ENCODE measurements at regions not wholly inside any gene's neighbourhood (a gene's known extent, or its start where the extent isn't known, plus 50 kb on each side); places are given as distances from the start of the nearest gene placed in this dataset.
A peak's percentile ranks its signal among the peaks of the same experiment; 100 is the strongest.

DNA sequence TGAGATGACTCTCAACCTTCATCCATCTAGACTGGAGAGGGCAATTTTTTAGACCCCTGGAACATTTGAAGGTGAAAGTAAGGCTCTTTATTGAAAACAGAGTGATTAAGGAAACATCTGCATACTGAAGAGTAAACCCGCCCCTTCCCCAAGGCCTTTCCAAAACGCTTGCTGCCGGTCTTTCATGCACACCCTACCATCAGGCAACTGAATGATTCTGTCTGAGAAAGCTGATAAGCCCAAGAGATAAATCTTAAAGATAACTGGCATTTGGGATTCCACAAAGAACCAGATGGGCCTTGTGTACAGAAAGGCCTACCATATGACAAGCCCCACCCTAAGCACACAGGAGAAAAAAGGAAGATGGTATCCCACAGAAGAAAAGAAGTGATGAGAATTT lies 54.4 kb upstream of the PIK3R1 start:
- no peak for DNase-seq

DNA sequence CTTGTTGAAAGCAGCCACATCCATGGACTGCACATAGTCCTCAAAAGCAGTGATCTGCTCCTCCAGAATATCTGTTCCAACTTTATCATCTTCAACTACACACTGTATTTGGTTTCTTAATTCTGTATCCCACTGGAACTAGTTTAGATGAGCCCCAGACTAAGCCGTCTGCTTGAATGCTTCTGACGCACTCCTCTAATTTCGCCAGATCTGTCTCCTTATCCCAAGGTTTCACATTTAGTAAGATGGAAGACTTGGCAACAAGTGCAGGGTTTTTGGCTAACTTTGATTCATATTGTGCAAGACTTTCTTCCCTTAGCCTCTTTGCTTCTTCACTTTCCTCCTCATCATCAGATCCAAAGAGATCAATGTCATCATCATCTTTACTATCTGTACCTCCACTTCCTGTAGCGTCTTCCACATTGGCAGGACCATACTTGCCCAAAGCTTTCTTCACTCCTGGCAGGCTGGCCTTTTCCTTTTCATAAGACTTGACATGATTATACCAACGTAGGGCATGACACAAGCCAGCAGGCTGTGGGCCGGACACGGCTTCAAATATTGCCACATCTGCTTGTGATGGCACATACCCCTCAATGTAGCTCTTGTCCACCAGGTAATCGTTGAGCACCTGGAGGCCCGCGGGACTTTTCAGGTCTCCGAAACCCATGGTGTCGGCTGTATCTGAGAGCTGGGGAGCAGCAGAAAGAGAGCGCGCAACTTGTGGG lies 56.2 kb upstream of the PIK3R1 start:
- DNase-seq: no peak

DNA sequence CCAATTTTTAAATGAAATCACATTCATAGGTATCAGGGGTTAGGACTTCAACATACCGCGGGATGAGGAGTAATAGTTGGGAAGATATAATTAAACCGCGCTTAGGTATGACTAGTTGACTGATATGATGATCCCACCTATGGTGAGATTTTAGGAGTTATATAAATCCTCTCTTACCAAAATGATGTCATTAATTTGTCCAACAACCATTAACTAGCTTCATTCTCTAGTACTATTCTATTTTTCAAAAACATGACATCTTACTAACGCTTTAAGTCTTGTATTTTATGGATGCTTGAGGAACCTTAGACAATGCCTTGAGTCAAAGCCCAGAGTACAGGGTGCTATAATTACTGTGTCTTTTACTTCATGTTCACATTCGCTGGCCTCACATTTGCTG lies 59.6 kb upstream of the PIK3R1 start:
- no peak for DNase-seq

DNA sequence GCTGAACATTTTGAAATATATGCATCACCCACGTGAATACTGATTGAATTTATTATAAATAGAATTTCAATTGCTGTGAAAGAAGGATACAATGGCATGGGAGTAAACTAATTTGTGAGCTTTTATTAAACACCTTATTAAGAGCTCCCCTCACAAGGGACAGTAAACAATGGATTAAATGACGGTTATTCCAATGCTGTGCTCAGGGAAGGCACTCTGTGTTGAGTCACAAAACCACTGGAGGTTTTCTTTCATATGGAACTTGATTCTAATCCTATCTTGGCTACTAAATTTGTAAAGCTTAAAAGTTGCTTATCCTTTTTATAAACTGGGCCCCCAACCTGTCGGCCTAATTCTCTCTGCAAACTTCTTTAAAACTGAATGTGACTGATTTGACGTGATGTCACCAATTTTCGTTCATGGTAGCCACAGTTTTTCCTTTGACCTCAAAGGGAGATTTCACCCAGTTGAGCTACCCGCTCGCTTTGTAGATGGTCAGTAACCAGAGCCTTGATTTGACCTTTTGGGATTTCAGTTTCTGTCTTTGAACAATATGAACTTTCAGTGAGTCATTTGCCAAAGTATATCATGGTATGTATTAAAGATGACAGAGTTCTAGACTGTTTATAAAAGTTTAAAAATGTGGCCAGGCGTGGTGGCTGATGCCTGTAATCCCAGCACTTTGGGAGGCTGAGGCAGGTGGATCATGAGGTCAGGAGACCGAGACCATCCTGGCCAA lies 61.3 kb upstream of the PIK3R1 start:
- DNase-seq: no peak

DNA sequence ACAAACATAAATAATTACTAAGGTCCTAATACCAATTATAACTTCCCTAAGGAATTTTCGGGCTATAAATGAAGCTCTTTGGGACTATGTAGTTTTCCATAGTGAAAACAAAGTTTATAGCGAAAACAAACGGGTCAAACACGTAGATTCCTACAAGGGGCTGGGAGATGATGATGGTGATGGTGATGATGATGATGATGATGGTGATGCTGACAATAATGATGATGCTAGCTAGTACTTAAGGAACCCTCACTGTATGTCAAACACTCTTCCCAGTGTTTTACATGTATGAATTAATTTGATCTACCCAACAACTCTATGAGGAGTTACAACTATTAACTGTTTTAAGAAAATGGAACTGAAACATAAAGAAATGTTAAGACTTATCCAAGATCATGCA lies 63.7 kb upstream of the PIK3R1 start:
- DNase-seq: no peak

DNA sequence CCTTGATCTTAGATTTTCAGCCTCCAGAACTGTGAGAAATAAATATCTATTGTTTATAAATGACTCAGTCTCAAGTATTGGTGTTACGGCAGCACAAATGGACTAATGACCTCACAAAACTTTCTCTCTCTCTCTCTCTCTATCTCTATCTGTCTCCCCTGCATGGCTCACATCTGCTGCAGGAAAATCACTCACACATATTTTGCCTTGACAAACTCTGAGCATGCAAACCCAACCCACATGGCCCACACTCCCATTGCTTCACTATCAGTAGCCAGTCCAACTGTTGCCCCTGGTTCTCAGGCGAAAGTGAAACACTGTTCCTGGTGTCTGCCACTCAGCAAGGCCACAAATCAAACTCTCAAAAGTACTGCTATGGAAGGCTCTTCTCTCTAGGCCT lies 66.4 kb upstream of the PIK3R1 start:
- DNase-seq: no peak

DNA sequence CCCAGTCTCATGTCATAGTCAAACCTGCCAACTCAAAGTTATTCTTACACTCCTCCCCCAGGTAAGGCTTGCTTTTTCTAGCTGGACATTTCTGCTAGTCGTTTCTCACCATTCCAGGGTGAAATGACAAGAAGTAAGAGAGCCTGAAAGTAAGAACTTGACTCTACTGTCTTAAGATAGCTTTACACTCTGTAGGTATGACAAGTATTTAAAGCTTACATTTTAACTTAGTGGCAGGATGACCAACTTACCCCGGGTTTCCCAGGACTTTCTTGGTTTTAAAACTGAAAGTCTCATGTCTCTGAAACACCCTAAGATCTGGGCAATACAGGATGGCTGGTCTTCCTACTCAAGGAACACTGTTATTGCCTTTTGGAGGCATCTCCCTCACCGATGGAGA lies 67.5 kb upstream of the PIK3R1 start:
- DNase-seq: no peak

DNA sequence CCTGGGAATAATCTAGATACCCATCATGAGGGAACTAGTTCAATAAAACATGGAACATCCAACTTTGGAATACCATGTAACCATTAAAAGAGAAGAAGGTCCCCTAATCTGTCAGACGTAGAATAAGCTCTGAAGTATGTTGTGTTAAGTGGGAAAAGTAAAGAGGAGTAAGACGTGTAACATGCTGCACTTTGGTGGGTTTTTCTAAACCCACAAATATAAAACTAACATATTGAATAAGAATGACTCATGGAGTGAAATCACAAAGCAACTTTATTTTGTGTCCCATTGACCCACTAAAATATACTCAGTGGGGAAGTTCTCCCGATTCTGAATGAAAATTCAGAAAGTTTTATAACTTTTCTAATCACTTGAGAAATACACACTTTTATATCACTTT lies 67.9 kb upstream of the PIK3R1 start:
- DNase-seq: no peak

DNA sequence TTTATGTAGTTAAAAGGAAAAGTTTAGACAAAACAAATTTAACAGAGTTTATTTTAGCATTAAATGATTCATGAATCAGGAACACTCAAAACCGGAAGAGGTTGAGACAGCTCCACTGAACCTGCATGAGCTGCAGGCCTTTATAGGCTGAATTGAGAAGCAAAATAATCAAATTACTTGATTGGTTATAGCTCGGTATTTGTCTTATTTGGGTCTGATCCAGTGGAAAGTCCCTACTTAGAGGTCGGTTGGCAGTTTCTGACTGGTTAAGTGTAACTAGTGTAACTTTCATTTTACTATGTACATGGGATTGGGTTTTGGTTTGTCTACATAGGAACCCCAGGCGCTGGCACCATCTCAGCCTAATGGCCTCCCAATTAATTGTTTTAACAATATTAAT lies 74.1 kb upstream of the PIK3R1 start:
- DNase-seq: peak in 1 of 2 donors; percentile 39

DNA sequence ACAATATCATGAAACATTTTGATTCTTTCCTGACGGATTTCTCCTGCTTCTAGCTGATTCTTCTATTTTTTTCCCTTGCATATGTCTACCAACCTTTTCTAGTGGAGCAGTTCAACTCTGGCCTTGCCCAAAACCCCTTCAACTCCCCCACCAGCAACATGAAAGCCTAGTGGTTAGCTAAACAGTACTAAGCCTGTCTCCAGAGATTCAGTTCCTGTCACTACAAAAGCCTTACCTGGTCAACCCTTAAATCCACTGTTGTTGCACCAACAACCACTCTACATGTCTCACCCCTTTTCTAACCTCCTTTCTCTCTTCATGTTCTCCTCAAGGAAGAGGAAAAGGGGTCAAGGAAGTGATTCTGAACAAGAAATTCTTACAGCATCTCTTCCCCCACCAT lies 74.8 kb upstream of the PIK3R1 start:
- DNase-seq: no peak

DNA sequence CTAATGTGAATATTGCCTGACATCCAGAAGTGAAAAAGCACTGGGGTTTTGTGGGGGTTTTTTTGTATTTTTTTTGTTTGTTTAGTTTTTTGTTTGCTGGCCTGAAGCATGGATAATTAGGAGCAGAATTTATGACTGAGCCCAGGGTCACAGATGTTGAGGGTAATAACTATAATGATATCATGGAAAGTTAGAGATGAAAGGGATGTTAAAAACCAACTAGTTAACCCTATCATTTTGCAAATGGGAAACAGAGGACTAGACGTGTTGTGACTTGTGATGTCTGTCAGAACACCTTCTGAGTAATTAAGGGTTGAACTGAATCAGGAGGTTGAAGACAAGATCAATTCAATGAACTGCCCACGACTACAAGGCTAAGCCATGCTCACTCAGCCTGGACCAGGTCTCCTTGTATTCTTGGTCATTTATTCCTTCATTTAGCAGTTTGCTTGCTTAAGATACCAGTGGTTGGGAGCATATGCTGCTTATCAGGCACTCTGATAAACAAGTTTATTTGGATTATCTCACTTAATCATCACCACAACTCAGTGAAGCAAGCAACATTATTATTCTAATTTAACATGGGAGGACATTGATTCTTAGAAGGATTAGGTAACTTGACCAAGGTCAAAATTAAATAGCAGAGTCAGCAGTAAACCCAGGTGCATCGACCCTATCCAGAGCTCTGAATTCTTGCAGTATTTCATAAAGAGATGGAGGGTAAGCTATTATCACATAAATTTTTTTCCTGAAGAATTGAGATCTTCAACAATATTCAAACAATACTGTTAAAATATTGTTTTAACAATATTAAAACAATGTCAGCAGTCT lies 75.7 kb upstream of the PIK3R1 start:
- DNase-seq: no peak

DNA sequence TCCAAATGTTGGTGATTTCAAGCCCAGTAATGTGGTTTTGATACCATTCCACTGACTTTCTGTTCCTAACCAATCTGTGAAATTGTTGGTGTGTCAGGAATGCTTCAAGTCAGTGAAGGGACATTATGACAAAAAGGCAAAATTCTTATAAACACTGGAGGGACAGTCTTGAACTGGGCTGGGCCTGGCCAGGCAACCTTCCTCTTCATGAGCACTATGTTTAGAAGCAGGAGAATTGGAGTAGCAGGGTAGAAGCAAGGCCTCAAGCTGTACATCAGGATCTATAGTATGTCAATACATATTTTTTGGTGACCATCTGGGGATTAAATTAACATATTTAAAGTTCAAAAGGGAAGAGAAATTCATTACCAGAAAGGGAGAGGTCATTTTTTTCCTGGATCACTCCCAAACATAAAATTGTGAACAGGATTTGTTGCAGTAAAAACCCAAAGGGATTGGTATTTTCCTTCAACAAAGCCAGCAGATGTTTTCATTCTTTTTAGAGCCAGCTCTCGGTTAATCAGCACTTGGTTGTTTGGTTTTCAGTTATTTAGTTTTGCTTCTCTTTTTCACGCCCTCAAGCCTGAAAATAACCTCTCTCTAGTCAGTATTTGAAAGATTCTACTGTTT lies 77.9 kb upstream of the PIK3R1 start:
- no peak for DNase-seq

DNA sequence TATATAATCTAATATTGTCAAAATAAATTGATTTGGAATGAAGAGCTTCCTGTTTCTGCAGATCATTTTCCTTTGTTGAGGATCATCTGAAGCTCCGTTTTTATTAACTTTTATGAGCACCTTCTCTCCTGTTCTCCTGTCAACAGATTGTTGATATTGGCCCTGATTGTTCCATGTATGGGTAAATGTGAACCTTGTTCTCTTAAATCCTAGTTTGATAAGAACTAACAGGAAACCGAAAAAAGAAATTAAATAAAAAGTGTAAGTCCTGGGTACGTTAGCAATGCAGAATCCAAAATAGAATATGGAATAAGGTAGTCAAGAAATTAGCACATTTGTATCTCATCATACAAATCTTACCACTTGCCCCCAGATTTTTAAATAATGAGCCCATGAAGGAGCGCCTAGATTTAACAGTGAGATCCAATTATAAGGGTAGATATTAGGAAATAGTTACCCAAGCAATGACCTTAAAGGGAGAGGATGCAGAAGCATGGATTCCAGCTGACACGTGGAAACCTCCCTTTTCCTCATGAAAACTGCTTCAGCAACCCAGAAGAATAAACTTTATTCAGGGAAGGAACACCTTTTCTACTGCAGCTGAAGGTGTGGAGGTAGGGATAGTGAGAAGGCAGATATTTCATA lies 80.8 kb upstream of the PIK3R1 start:
- DNase-seq: no peak

DNA sequence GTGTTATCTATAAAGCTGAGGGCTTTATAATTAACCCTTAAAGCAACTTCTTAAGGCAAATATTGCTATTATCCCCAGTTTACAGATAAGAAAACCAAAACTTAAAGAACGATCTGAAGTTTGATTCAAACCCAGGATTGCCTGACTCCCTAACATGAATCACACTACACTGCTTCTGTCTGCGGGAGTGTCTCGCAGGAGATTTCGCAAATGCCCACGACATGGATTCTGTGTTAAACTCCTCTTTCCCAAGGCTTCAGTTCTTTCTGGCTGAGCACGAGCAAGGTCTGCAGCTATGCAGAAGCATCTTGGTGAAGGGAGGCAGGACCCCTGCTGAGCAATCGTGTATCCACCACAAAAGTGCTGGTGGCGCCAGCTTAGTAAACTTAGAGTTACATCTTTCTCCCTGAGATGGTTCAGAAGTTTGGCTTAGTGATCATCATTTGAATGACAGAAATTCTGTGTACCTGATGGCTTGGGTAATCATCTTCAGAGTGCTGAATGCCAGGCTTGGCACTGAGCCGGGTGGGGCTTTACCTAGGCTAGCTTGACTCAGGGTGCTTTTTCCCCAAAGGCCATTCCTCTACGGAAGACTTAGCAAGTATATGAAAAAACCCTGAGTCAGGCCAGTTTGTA lies 81.4 kb upstream of the PIK3R1 start:
- no peak for DNase-seq

DNA sequence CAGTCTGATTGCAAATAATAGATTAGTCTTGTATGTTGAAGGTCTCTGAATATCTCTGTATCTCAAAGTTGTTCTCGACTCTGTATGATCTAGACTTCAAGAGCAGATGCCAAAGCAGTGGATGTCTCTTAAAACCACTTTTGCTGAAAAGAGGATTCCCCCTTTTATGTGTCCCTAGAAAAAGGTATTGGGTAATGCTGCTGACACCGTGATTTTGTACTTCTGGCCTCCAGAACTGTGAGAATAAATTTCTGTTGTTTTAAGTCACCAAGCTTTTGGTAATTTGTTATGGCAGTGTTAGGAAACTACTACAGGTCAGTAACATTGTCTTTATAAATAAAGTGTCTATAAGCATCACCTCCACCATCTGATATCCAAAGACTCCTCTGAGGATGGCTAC lies 85.3 kb upstream of the PIK3R1 start:
- no peak for DNase-seq

DNA sequence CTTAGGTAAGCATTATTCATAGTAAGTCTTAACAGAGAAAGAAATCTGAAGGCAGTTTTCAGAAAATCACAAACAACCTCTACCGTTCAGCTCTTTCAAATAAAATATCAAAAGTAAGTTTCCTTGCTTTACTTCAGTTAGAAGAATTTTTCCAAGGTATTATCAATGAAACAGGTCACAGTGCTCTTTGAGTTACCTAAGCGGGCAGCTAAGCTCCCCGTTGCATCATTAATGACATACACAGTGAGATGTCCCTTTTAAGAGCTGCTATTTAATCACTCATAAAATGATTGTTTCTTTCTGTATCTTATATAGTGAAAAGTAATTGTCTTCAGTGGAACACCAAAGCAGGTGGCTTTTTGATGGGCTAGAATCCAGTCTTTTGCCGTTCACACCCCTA lies 86.2 kb upstream of the PIK3R1 start:
- no peak for DNase-seq

DNA sequence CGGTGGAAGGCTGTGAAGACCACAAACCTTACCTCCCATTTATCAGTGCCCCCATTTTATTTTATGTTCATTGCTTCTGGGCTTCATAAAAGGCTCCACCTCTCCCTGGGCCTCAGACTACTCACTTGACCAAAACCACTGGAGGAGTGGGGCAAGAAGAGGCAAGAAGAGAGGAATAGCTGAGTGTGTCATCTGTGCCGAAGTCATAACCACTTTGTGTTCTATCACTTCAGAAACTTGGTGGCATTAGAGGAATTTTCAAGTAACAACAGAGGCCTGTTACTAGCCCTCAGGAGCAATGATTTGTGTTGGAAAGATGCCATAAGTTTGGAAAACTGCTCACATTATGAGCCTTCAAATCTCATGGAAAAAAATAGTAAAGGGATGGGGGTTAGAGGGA lies 88.7 kb upstream of the PIK3R1 start:
- DNase-seq: no peak

DNA sequence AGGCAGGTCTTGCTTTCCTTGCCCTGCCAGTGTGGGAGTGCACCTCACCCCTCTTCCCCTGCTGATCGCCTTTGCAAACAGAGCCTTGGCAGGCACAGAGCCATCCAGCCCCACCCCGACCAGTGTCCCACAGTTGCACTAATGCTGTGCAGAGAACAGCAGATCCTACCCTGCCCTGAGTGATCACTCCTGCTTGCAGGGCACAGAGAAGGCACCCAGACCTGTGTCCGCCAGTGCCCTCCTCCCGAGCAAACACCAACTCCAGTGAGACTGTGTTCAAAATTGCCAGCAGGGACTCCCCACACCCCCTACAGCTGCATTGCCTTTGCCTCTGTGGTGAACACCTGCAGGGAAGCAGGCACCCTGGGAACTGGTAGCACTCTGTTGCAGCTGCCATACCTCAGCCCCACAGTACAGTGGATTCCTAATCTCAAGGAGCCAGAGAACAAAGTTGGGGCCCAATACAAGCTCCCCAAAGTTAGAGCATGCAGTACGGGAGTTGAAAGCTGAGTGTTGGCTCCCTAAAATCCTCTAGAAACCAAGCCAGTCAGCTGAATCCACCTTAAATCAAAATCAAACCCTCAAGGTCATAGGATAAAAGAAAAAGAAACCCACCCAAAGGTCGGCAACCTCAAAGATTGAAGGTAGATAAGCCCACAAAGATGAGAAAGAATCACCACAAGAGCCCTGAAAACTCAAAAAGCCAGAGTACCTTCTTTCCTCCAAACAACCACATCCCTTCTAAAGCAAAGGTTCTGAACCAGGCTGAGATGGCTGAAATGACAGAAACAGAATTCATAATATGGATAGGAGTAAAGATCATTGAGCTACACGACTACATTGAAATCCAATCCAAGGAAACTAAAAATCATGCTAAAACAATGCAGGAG lies 92.9 kb upstream of the PIK3R1 start:
- no peak for DNase-seq

DNA sequence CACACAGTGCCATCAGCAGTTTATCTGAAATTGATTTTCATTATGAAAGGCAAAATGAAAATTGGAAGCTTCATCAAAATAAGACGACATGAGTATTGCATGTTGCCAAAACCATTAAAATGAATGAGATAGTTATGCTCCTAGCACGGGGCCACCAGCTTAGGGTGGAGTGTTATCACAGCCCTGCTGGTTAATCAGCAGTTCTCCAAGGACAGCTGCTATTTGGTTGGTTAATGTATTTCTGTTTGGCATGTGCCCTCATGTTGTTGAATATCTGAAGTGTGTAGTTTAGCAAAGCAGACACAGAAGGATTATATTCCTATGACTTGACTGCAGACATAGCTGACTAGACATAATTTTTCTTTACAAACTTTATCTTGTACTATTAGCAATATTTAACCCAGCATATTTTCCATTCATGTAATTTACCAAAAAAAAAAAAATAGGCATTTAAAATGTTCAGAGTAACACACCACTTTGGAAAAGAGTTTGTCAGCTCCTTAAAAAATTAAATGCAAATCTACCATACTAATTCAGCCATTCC lies 98.6 kb upstream of the PIK3R1 start:
- no peak for DNase-seq

DNA sequence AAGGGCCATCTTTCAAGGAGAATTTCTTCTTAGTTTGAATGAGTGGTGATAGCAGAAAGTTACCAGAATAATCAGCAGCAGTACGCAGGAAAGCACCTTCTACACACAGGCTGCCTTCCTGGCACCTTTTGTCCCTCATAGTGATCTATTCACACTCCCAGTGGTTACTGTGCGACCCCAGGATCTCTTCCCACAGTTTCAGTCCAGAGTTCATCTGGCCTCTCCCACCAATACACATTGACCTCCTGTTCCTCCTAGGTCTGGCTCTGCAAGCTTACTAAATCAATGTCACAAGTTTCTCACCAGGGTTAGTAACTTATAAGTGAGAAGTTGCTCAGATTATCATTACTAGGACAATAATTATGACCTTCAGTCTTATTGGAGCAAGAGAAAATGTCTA lies 99.1 kb upstream of the PIK3R1 start:
- DNase-seq: no peak

DNA sequence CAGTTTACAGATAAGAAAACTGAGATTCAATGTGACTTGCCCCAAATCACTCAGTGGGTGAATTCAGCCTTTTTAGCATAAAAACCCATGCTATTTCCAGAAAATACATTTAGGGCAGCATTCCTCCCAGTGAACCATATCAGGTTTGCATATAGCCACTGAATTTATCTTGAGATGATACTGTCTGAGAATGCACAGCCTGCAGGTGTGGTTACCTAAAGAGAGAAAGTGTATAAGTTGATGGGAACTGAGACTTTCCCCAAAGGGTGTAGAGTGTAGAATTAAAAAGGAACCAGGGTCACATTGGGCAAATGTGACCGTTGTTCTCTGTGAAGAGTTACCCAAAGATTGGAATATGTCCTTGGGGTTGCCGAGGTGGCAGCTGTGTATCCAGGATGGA lies 100.0 kb upstream of the PIK3R1 start:
- no peak for DNase-seq

Data from CD4-positive, alpha-beta T cell treated with Interleukin-1 beta for 1 hour (primary cell).